GM18519 (cell line): ENCODE measurements at regions not wholly inside any gene's neighbourhood (a gene's known extent, or its start where the extent isn't known, plus 50 kb on each side); places are given as distances from the start of the nearest gene placed in this dataset.
"Not testable (repeated sequence)": the region's sequence is repeated elsewhere in the genome, so short reads cannot be mapped to it uniquely, and the experiment has no call there.

ENCODE experiments used
- ATAC-seq: cut with Tn5 transposase; IDR thresholded peaks from one replicate; pipeline ENCODE4 v1.9.1; 2021; ENCODE audit warnings: mild to moderate bottlenecking, moderate library complexity; ENCODE audit not compliant: unreplicated experiment, low FRiP score

GRCh38 chr18:10322004-10322403 is 132.4 kb upstream of the APCDD1 start:
- no peak for ATAC-seq

GRCh38 chr18:10322435-10322834 is 132.0 kb upstream of the APCDD1 start:
- ATAC-seq, result no peak

- ATAC-seq, result no peak
Measured at GRCh38 chr18:10329101-10329500, 125.3 kb upstream of the APCDD1 start.

- no peak for ATAC-seq
Measured at GRCh38 chr18:10330428-10330827, 124.0 kb upstream of the APCDD1 start.

- ATAC-seq, result no peak
Measured at GRCh38 chr18:10332452-10332851, 122.0 kb upstream of the APCDD1 start.

- no peak for ATAC-seq
Measured at GRCh38 chr18:10336749-10337350, 117.6 kb upstream of the APCDD1 start.

- ATAC-seq, result no peak
Measured at GRCh38 chr18:10340821-10341220, 113.6 kb upstream of the APCDD1 start.

- no peak for ATAC-seq
Measured at GRCh38 chr18:10343778-10344177, 110.7 kb upstream of the APCDD1 start.

- ATAC-seq, result no peak
Measured at GRCh38 chr18:10346749-10347415, 107.6 kb upstream of the APCDD1 start.

GRCh38 chr18:10349561-10349960 is 104.9 kb upstream of the APCDD1 start:
- no peak for ATAC-seq

GRCh38 chr18:10350661-10351060 is 103.8 kb upstream of the APCDD1 start:
- ATAC-seq, result no peak

- no peak for ATAC-seq
Measured at GRCh38 chr18:10351219-10351818, 103.1 kb upstream of the APCDD1 start.

- no peak for ATAC-seq
Measured at GRCh38 chr18:10351858-10352257, 102.6 kb upstream of the APCDD1 start.

- no peak for ATAC-seq
Measured at GRCh38 chr18:10352671-10353070, 101.8 kb upstream of the APCDD1 start.

GRCh38 chr18:10353791-10354190 is 100.6 kb upstream of the APCDD1 start:
- no peak for ATAC-seq

GRCh38 chr18:10354241-10354811 is 100.1 kb upstream of the APCDD1 start:
- no peak for ATAC-seq

- no peak for ATAC-seq
Measured at GRCh38 chr18:10354890-10355289, 99.5 kb upstream of the APCDD1 start.

GRCh38 chr18:10356999-10357398 is 97.4 kb upstream of the APCDD1 start:
- not testable (repeated sequence) for ATAC-seq

- no peak for ATAC-seq
Measured at GRCh38 chr18:10361660-10362059, 92.8 kb upstream of the APCDD1 start.

- ATAC-seq, result no peak
Measured at GRCh38 chr18:10365021-10365500, 89.4 kb upstream of the APCDD1 start.

- no peak for ATAC-seq
Measured at GRCh38 chr18:10365901-10366300, 88.5 kb upstream of the APCDD1 start.

GRCh38 chr18:10367836-10368235 is 86.6 kb upstream of the APCDD1 start:
- no peak for ATAC-seq
